Fibroblast of lung (primary cell): ENCODE measurements at regions not wholly inside any gene's neighbourhood (a gene's known extent, or its start where the extent isn't known, plus 50 kb on each side); places are given as distances from the start of the nearest gene placed in this dataset.
"Not testable (repeated sequence)": the region's sequence is repeated elsewhere in the genome, so short reads cannot be mapped to it uniquely, and the experiment has no call there.

Experiments used
- EZH2 ChIP-seq: IDR thresholded peaks from 2 replicates; pipeline ENCODE4 v1.5.1; 2012; ENCODE audit warnings: low read length, control low read depth, mild to moderate bottlenecking; ENCODE audit errors: missing control alignments
- TF ChIP-seq, protein P1 (sequence below), 2 donors: IDR thresholded peaks in 1 of 2; conservative IDR thresholded peaks in 1 of 2; 1 replicate in 1 of 2; 2 replicates in 1 of 2; pipeline ENCODE4 v1.5.1; 2011 to 2012; ENCODE audit warnings: low read length in 2 of 2, control low read depth in 1 of 2, inconsistent platforms in 1 of 2, low read depth in 1 of 2, mild to moderate bottlenecking in 1 of 2

DNA sequence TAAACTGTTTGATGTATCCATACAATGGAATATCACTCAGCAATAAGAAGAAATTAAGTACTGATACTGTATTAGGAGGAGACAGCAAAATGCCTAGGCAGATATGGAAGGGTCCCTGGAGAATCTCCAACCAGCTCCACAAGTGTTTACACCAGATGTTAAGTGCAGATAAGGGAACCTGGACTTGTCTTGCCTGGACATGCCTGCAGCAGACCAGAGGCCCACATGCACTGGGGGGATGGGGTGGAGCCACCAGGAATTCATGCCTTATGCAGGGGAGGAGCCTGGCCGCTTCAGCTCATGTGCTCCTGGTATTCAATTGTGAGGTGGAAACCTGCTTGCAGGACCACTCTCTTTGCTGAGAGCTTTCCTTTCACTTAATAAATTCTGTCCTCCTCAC is 287.6 kb downstream of the LIPI start:
- TF ChIP-seq, protein P1, sequence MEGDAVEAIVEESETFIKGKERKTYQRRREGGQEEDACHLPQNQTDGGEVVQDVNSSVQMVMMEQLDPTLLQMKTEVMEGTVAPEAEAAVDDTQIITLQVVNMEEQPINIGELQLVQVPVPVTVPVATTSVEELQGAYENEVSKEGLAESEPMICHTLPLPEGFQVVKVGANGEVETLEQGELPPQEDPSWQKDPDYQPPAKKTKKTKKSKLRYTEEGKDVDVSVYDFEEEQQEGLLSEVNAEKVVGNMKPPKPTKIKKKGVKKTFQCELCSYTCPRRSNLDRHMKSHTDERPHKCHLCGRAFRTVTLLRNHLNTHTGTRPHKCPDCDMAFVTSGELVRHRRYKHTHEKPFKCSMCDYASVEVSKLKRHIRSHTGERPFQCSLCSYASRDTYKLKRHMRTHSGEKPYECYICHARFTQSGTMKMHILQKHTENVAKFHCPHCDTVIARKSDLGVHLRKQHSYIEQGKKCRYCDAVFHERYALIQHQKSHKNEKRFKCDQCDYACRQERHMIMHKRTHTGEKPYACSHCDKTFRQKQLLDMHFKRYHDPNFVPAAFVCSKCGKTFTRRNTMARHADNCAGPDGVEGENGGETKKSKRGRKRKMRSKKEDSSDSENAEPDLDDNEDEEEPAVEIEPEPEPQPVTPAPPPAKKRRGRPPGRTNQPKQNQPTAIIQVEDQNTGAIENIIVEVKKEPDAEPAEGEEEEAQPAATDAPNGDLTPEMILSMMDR (conservative IDR thresholded peaks at IDR 0.05 in 1 of 2, IDR thresholded peaks at IDR 0.05 in 1 of 2; ENCODE audit: low read depth in 1 of 2, low read length in 2 of 2): not testable (repeated sequence)
- not testable (repeated sequence) for TF ChIP-seq EZH2
